ENCODE measurements at regions not wholly inside any gene's neighbourhood (a gene's known extent, or its start where the extent isn't known, plus 50 kb on each side); places are given as distances from the start of the nearest gene placed in this dataset.

GRCh38 chr2:238638100-238638981 is 209.5 kb upstream of the TWIST2 start:
- H3K9me3 ChIP-seq (replicated peaks; ENCODE audit: low read length), result no peaks in the 10 kb centered on the region
- peaks cover 6% of the 10 kb centered on the region for H3K4me1 ChIP-seq (ENCODE audit: control insufficient read depth, insufficient read depth, low read length)
- H3K27me3 ChIP-seq (ENCODE audit: control insufficient read depth, insufficient read depth, low read length), result peaks cover 46% of the 10 kb centered on the region
- H3K9ac ChIP-seq (ENCODE audit: low read depth, low read length), result no peak overlapping the region
- H3K4me3 ChIP-seq (ENCODE audit: low read length), result no peak overlapping the region
- H3K36me3 ChIP-seq (ENCODE audit: insufficient read depth, low read length), result no peaks in the 10 kb centered on the region
- no peak overlapping the region for H3K4me2 ChIP-seq (ENCODE audit: low read length)

GRCh38 chr2:238638982-238639628 is 208.8 kb upstream of the TWIST2 start:
- Histone ChIP-seq H3K27me3 (ENCODE audit: control insufficient read depth, insufficient read depth, low read length) (peaks cover 44% of the 10 kb centered on the region), H3K36me3 (ENCODE audit: insufficient read depth, low read length) (no peaks in the 10 kb centered on the region), H3K4me1 (ENCODE audit: control insufficient read depth, insufficient read depth, low read length) (peaks cover 6% of the 10 kb centered on the region), H3K9ac (ENCODE audit: low read depth, low read length) (no peak overlapping the region), H3K4me2 (ENCODE audit: low read length) (no peak overlapping the region), H3K9me3 (replicated peaks; ENCODE audit: low read length) (no peaks in the 10 kb centered on the region), H3K4me3 (ENCODE audit: low read length) (no peak overlapping the region)

GRCh38 chr2:238640486-238640885 is 207.4 kb upstream of the TWIST2 start:
- Histone ChIP-seq H3K4me3 (ENCODE audit: low read length) (no peak overlapping the region), H3K4me1 (ENCODE audit: control insufficient read depth, insufficient read depth, low read length) (peaks cover 3% of the 10 kb centered on the region), H3K9me3 (replicated peaks; ENCODE audit: low read length) (no peaks in the 10 kb centered on the region), H3K4me2 (ENCODE audit: low read length) (no peak overlapping the region), H3K36me3 (ENCODE audit: insufficient read depth, low read length) (no peaks in the 10 kb centered on the region), H3K9ac (ENCODE audit: low read depth, low read length) (no peak overlapping the region), H3K27me3 (ENCODE audit: control insufficient read depth, insufficient read depth, low read length) (peaks cover 35% of the 10 kb centered on the region)

GRCh38 chr2:238642973-238643372 is 204.9 kb upstream of the TWIST2 start:
- Histone ChIP-seq H3K9ac (ENCODE audit: low read depth, low read length) (no peak overlapping the region), H3K4me2 (ENCODE audit: low read length) (no peak overlapping the region), H3K4me1 (ENCODE audit: control insufficient read depth, insufficient read depth, low read length) (no peaks in the 10 kb centered on the region), H3K4me3 (ENCODE audit: low read length) (no peak overlapping the region), H3K27me3 (ENCODE audit: control insufficient read depth, insufficient read depth, low read length) (peaks cover 16% of the 10 kb centered on the region), H3K36me3 (ENCODE audit: insufficient read depth, low read length) (no peaks in the 10 kb centered on the region), H3K9me3 (replicated peaks; ENCODE audit: low read length) (no peaks in the 10 kb centered on the region)

GRCh38 chr2:238643400-238643907 is 204.4 kb upstream of the TWIST2 start:
- no peaks in the 10 kb centered on the region for H3K9me3 ChIP-seq (replicated peaks; ENCODE audit: low read length)
- peaks cover 12% of the 10 kb centered on the region for H3K27me3 ChIP-seq (ENCODE audit: control insufficient read depth, insufficient read depth, low read length)
- no peak overlapping the region for H3K4me2 ChIP-seq (ENCODE audit: low read length)
- H3K36me3 ChIP-seq (ENCODE audit: insufficient read depth, low read length), result no peaks in the 10 kb centered on the region
- no peaks in the 10 kb centered on the region for H3K4me1 ChIP-seq (ENCODE audit: control insufficient read depth, insufficient read depth, low read length)
- no peak overlapping the region for H3K4me3 ChIP-seq (ENCODE audit: low read length)
- H3K9ac ChIP-seq (ENCODE audit: low read depth, low read length), result no peak overlapping the region

- Histone ChIP-seq H3K9ac (ENCODE audit: low read depth, low read length) (no peak overlapping the region), H3K4me1 (ENCODE audit: control insufficient read depth, insufficient read depth, low read length) (no peaks in the 10 kb centered on the region), H3K4me2 (ENCODE audit: low read length) (no peak overlapping the region), H3K9me3 (replicated peaks; ENCODE audit: low read length) (no peaks in the 10 kb centered on the region), H3K4me3 (ENCODE audit: low read length) (no peak overlapping the region), H3K27me3 (ENCODE audit: control insufficient read depth, insufficient read depth, low read length) (peaks cover 3% of the 10 kb centered on the region), H3K36me3 (ENCODE audit: insufficient read depth, low read length) (no peaks in the 10 kb centered on the region)
These were observed 203.5 kb upstream of the TWIST2 start for GRCh38 chr2:238644095-238645081.

GRCh38 chr2:238645095-238645494 is 202.8 kb upstream of the TWIST2 start:
- H3K27me3 ChIP-seq (ENCODE audit: control insufficient read depth, insufficient read depth, low read length), result peaks cover 2% of the 10 kb centered on the region
- H3K4me2 ChIP-seq (ENCODE audit: low read length), result no peak overlapping the region
- no peak overlapping the region for H3K9ac ChIP-seq (ENCODE audit: low read depth, low read length)
- H3K36me3 ChIP-seq (ENCODE audit: insufficient read depth, low read length), result no peaks in the 10 kb centered on the region
- no peaks in the 10 kb centered on the region for H3K4me1 ChIP-seq (ENCODE audit: control insufficient read depth, insufficient read depth, low read length)
- H3K9me3 ChIP-seq (replicated peaks; ENCODE audit: low read length), result no peaks in the 10 kb centered on the region
- H3K4me3 ChIP-seq (ENCODE audit: low read length), result no peak overlapping the region

GRCh38 chr2:238645716-238646115 is 202.2 kb upstream of the TWIST2 start:
- H3K27me3 ChIP-seq (ENCODE audit: control insufficient read depth, insufficient read depth, low read length), result no peaks in the 10 kb centered on the region
- H3K9me3 ChIP-seq (replicated peaks; ENCODE audit: low read length), result no peaks in the 10 kb centered on the region
- H3K4me3 ChIP-seq (ENCODE audit: low read length), result no peak overlapping the region
- no peak overlapping the region for H3K9ac ChIP-seq (ENCODE audit: low read depth, low read length)
- no peak overlapping the region for H3K4me2 ChIP-seq (ENCODE audit: low read length)
- H3K4me1 ChIP-seq (ENCODE audit: control insufficient read depth, insufficient read depth, low read length), result no peaks in the 10 kb centered on the region
- no peaks in the 10 kb centered on the region for H3K36me3 ChIP-seq (ENCODE audit: insufficient read depth, low read length)

GRCh38 chr2:238646281-238646680 is 201.6 kb upstream of the TWIST2 start:
- Histone ChIP-seq H3K9ac (ENCODE audit: low read depth, low read length) (no peak overlapping the region), H3K4me1 (ENCODE audit: control insufficient read depth, insufficient read depth, low read length) (no peaks in the 10 kb centered on the region)

GRCh38 chr2:238646803-238647202 is 201.1 kb upstream of the TWIST2 start:
- no peak overlapping the region for H3K9ac ChIP-seq (ENCODE audit: low read depth, low read length)
- no peaks in the 10 kb centered on the region for H3K27me3 ChIP-seq (ENCODE audit: control insufficient read depth, insufficient read depth, low read length)
- H3K36me3 ChIP-seq (ENCODE audit: insufficient read depth, low read length), result no peaks in the 10 kb centered on the region
- H3K9me3 ChIP-seq (replicated peaks; ENCODE audit: low read length), result no peaks in the 10 kb centered on the region
- no peaks in the 10 kb centered on the region for H3K4me1 ChIP-seq (ENCODE audit: control insufficient read depth, insufficient read depth, low read length)
- H3K4me3 ChIP-seq (ENCODE audit: low read length), result no peak overlapping the region
- no peak overlapping the region for H3K4me2 ChIP-seq (ENCODE audit: low read length)

More at GRCh38 chr2:238646281-238646680, 201.6 kb upstream of the TWIST2 start:
- no peaks in the 10 kb centered on the region for H3K27me3 ChIP-seq (ENCODE audit: control insufficient read depth, insufficient read depth, low read length)
- H3K4me2 ChIP-seq (ENCODE audit: low read length), result no peak overlapping the region
- no peaks in the 10 kb centered on the region for H3K36me3 ChIP-seq (ENCODE audit: insufficient read depth, low read length)
- H3K9me3 ChIP-seq (replicated peaks; ENCODE audit: low read length), result no peaks in the 10 kb centered on the region
- no peak overlapping the region for H3K4me3 ChIP-seq (ENCODE audit: low read length)

GRCh38 chr2:238649123-238649522 is 198.8 kb upstream of the TWIST2 start:
- no peaks in the 10 kb centered on the region for H3K4me1 ChIP-seq (ENCODE audit: control insufficient read depth, insufficient read depth, low read length)
- H3K4me3 ChIP-seq (ENCODE audit: low read length), result no peak overlapping the region
- no peak overlapping the region for H3K9ac ChIP-seq (ENCODE audit: low read depth, low read length)
- H3K36me3 ChIP-seq (ENCODE audit: insufficient read depth, low read length), result no peaks in the 10 kb centered on the region
- no peaks in the 10 kb centered on the region for H3K9me3 ChIP-seq (replicated peaks; ENCODE audit: low read length)
- no peak overlapping the region for H3K4me2 ChIP-seq (ENCODE audit: low read length)
- H3K27me3 ChIP-seq (ENCODE audit: control insufficient read depth, insufficient read depth, low read length), result peaks cover 4% of the 10 kb centered on the region
